HEK293 (cell line): ENCODE measurements at regions not wholly inside any gene's neighbourhood (a gene's known extent, or its start where the extent isn't known, plus 50 kb on each side); places are given as distances from the start of the nearest gene placed in this dataset.

Source experiments
- CTCF ChIA-PET: fragments of 350-600 bp; formaldehyde crosslinking; extraction: SDS; loops from one replicate; lab custom pipeline; 2021; ENCODE audit warnings: antibody characterized with exemption; lab: Yijun Ruan, JAX
- POLR2A ChIA-PET: fragments of 300-600 bp; formaldehyde crosslinking; extraction: SDS; loops from one replicate; lab custom pipeline; 2020; ENCODE audit warnings: antibody characterized with exemption, inconsistent platforms; lab: Yijun Ruan, JAX
- H3K27ac ChIP-seq: fragments of 200-500 bp; sonication (Bioruptor generic); 2 replicates; pipeline ENCODE4 v1.5.1; 2014; ENCODE audit warnings: low read depth, low read length, control low read depth, inconsistent platforms; ENCODE audit errors: extremely low read depth
- H3K36me3 ChIP-seq, 2 experiments: fragments of 200-500 bp in 1 of 2; sonication (Bioruptor generic) in 1 of 2; 1 replicate in 1 of 2; 2 replicates in 1 of 2; pipeline ENCODE4 v1.5.1; 2014 to 2017; ENCODE audit warnings: inconsistent platforms in 2 of 2, low read length in 2 of 2; ENCODE audit not compliant: control insufficient read depth in 2 of 2, insufficient read depth in 1 of 2
- H3K4me1 ChIP-seq: fragments of 200-500 bp; sonication (Bioruptor generic); 2 replicates; pipeline ENCODE4 v1.5.1; 2014; ENCODE audit warnings: mild to moderate bottlenecking, low read length, inconsistent platforms; ENCODE audit not compliant: control insufficient read depth, insufficient read depth
- H3K4me3 ChIP-seq: 2 replicates; pipeline ENCODE4 v1.5.1; 2011; ENCODE audit warnings: low read depth, mild to moderate bottlenecking, control low read depth, low read length, moderate library complexity
- H3K9me3 ChIP-seq: fragments of 200-500 bp; sonication (Bioruptor generic); 2 replicates; pipeline ENCODE4 v1.5.1; 2014; ENCODE audit warnings: low read depth, low read length, inconsistent platforms; ENCODE audit not compliant: control insufficient read depth, insufficient read depth
- GLIS2 ChIP-seq: fragments of 450-650 bp; formaldehyde crosslinking; IDR thresholded peaks from 2 replicates; pipeline ENCODE4 v1.5.1; 2016; ENCODE audit warnings: missing biosample characterization, missing genetic modification characterization
- HOXC10 ChIP-seq: sonication (generic); formaldehyde crosslinking; IDR thresholded peaks from 2 replicates; pipeline ENCODE4 v1.8.1; 2023; ENCODE audit warnings: mild to moderate bottlenecking, missing genetic modification reagents
- HOXD13 ChIP-seq: sonication (generic); formaldehyde crosslinking; IDR thresholded peaks from 2 replicates; pipeline ENCODE4 v1.8.0; 2022; ENCODE audit warnings: missing genetic modification reagents, borderline replicate concordance
- SP2 ChIP-seq: fragments of 450-650 bp; formaldehyde crosslinking; IDR thresholded peaks from 2 replicates; pipeline ENCODE4 v1.5.1; 2016; ENCODE audit warnings: missing biosample characterization, missing genetic modification characterization
- TCF7L2 ChIP-seq: IDR thresholded peaks from 2 replicates; pipeline ENCODE4 v1.6.1; 2011; ENCODE audit warnings: low read depth, mild to moderate bottlenecking, inconsistent platforms, low read length, moderate library complexity, borderline replicate concordance
- ZFHX2 ChIP-seq: fragments of 450-650 bp; formaldehyde crosslinking; conservative IDR thresholded peaks from 2 replicates; pipeline ENCODE4 v1.5.1; 2016; ENCODE audit warnings: missing biosample characterization, missing genetic modification characterization
- ZNF23 ChIP-seq: fragments of 450-650 bp; formaldehyde crosslinking; IDR thresholded peaks from 2 replicates; pipeline ENCODE4 v1.5.1; 2016; ENCODE audit warnings: missing biosample characterization, missing genetic modification characterization, borderline replicate concordance
- ZNF248 ChIP-seq: fragments of 450-650 bp; formaldehyde crosslinking; IDR thresholded peaks from 2 replicates; pipeline ENCODE4 v1.5.1; 2017; ENCODE audit warnings: missing biosample characterization, missing genetic modification characterization
- ZNF274 ChIP-seq, 2 experiments: fragments of 200-500 bp in 1 of 2; fragments of 450-650 bp in 1 of 2; sonication (Bioruptor generic) in 1 of 2; formaldehyde crosslinking in 1 of 2; IDR thresholded peaks; 2 replicates each; pipeline versions ENCODE4 v1.5.1 to v1.6.1; 2014 to 2016; ENCODE audit warnings: borderline replicate concordance in 1 of 2, inconsistent platforms in 1 of 2, low read length in 1 of 2, missing biosample characterization in 1 of 2, missing genetic modification characterization in 1 of 2
- ZNF311 ChIP-seq: fragments of 450-650 bp; formaldehyde crosslinking; IDR thresholded peaks from 2 replicates; pipeline ENCODE4 v1.5.1; 2017; ENCODE audit warnings: missing biosample characterization, missing genetic modification characterization, borderline replicate concordance
- ZNF530 ChIP-seq: fragments of 450-650 bp; formaldehyde crosslinking; IDR thresholded peaks from 2 replicates; pipeline ENCODE4 v1.5.1; 2016; ENCODE audit warnings: low read depth, missing biosample characterization, missing genetic modification characterization
- ZNF544 ChIP-seq: fragments of 450-650 bp; formaldehyde crosslinking; IDR thresholded peaks from 2 replicates; pipeline ENCODE4 v1.5.0; 2017; ENCODE audit warnings: missing biosample characterization, missing genetic modification characterization
- ZNF555 ChIP-seq: fragments of 450-650 bp; formaldehyde crosslinking; conservative IDR thresholded peaks from 2 replicates; pipeline ENCODE4 v1.5.1; 2017; ENCODE audit warnings: missing biosample characterization, mild to moderate bottlenecking, missing genetic modification characterization, inconsistent platforms
- ZNF571 ChIP-seq: fragments of 450-650 bp; formaldehyde crosslinking; IDR thresholded peaks from 2 replicates; pipeline ENCODE4 v1.5.0; 2017; ENCODE audit warnings: missing biosample characterization, missing genetic modification characterization
- ZNF623 ChIP-seq: fragments of 450-650 bp; formaldehyde crosslinking; IDR thresholded peaks from 2 replicates; pipeline ENCODE4 v1.5.1; 2016; ENCODE audit warnings: missing biosample characterization, missing genetic modification characterization
- ZNF654 ChIP-seq: fragments of 450-650 bp; formaldehyde crosslinking; IDR thresholded peaks from 2 replicates; pipeline ENCODE4 v1.5.1; 2016; ENCODE audit warnings: low read depth, missing biosample characterization, missing genetic modification characterization
- ZNF76 ChIP-seq: fragments of 450-650 bp; formaldehyde crosslinking; IDR thresholded peaks from 2 replicates; pipeline ENCODE4; 2016; ENCODE audit warnings: low read depth, missing biosample characterization, missing genetic modification characterization, borderline replicate concordance
- ZNF776 ChIP-seq: fragments of 450-650 bp; formaldehyde crosslinking; IDR thresholded peaks from 2 replicates; pipeline ENCODE4 v1.5.0; 2017; ENCODE audit warnings: missing biosample characterization, missing genetic modification characterization, borderline replicate concordance
- ZXDB ChIP-seq: fragments of 450-650 bp; formaldehyde crosslinking; IDR thresholded peaks from 2 replicates; pipeline ENCODE4 v1.5.1; 2016; ENCODE audit warnings: missing biosample characterization, missing genetic modification characterization
- TF ChIP-seq, protein P1 (sequence below): fragments of 450-650 bp; formaldehyde crosslinking; IDR thresholded peaks from 2 replicates; pipeline ENCODE4 v1.5.1; 2016; ENCODE audit warnings: missing biosample characterization, missing genetic modification characterization
- TF ChIP-seq, protein P2 (sequence below): fragments of 450-650 bp; formaldehyde crosslinking; IDR thresholded peaks from 2 replicates; pipeline ENCODE4 v1.5.1; 2017; ENCODE audit warnings: missing biosample characterization, mild to moderate bottlenecking, missing genetic modification characterization, moderate library complexity
- TF ChIP-seq, protein P3 (sequence below): fragments of 450-650 bp; formaldehyde crosslinking; IDR thresholded peaks from 2 replicates; pipeline ENCODE4 v1.5.1; 2016; ENCODE audit warnings: missing biosample characterization, missing genetic modification characterization
- TF ChIP-seq, protein P4 (sequence below): fragments of 450-650 bp; formaldehyde crosslinking; IDR thresholded peaks from 2 replicates; pipeline ENCODE4 v1.5.1; 2017; ENCODE audit warnings: missing biosample characterization, missing genetic modification characterization

DNA sequence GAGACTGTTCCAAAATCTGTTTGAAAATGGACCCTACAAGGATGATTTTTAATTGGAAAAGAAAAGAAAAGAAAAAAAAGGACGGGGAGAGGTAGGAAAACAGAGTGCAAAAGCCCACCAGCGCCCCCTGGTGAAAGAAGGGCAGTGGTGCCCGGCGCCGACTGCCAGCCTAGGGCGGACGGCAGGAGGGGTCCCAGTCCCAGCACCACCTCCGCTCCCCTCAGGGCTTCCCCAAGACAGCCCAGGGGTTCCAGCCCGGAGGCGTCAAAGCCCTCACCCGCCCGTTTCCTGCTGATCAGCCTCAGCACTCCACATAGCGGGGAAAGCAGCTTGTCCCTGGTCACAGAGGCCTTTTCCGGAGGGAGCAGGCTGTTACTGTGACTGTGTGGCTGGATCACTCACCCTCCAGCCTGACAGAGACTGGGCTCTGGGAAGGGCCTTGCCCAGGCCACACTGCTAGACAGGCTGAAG is 213.9 kb downstream of the TFCP2L1 start (continued):
- TF ChIP-seq ZXDB (tag by site-specific recombination): no peak
- TF ChIP-seq ZNF555 (tag by site-specific recombination): no peak
- no peak for TF ChIP-seq SP2 (tag by site-specific recombination)
- TF ChIP-seq ZNF544 (tag by site-specific recombination): no peak
- no peak for TF ChIP-seq HOXC10 (CRISPR knock-in tag)
- TF ChIP-seq, protein P1, sequence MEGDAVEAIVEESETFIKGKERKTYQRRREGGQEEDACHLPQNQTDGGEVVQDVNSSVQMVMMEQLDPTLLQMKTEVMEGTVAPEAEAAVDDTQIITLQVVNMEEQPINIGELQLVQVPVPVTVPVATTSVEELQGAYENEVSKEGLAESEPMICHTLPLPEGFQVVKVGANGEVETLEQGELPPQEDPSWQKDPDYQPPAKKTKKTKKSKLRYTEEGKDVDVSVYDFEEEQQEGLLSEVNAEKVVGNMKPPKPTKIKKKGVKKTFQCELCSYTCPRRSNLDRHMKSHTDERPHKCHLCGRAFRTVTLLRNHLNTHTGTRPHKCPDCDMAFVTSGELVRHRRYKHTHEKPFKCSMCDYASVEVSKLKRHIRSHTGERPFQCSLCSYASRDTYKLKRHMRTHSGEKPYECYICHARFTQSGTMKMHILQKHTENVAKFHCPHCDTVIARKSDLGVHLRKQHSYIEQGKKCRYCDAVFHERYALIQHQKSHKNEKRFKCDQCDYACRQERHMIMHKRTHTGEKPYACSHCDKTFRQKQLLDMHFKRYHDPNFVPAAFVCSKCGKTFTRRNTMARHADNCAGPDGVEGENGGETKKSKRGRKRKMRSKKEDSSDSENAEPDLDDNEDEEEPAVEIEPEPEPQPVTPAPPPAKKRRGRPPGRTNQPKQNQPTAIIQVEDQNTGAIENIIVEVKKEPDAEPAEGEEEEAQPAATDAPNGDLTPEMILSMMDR (tag by site-specific recombination): peak; percentile 81
- TF ChIP-seq ZNF654 (tag by site-specific recombination): peak; percentile 72

DNA sequence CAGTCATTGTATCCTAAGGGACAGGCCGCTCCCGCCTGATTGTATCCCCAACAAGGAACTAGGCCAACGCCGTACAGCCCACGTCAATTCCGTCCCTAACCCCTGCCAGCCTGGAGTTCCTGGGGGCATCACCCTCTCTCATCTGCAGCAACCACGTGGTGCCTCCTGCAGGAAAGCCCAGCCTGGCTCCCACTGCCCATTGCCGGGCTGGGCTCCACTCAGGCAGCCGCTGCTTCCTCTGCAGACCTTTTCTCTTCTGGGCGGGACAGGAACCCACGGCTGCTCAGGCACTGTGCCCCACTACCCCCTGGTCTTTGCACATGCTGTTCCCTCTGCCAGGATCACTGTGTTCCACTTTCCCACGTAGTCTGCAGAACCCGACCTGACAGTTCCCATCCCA is 212.2 kb downstream of the TFCP2L1 start:
- ChIA-PET CTCF (interaction anchor here (1.8 to 3.3 kb wide), 4 partner anchors 7 to 378 kb away, joined by 4 to 67 read pairs (median 24); no protein-coding TSS in a partner anchor), POLR2A (no interaction called here)
- H3K27ac ChIP-seq: no peak overlapping the region
- peaks cover 8% of the 10 kb centered on the region; the same call in 1 of the 2 replicates for H3K4me1 ChIP-seq
- TF ChIP-seq, protein P2, sequence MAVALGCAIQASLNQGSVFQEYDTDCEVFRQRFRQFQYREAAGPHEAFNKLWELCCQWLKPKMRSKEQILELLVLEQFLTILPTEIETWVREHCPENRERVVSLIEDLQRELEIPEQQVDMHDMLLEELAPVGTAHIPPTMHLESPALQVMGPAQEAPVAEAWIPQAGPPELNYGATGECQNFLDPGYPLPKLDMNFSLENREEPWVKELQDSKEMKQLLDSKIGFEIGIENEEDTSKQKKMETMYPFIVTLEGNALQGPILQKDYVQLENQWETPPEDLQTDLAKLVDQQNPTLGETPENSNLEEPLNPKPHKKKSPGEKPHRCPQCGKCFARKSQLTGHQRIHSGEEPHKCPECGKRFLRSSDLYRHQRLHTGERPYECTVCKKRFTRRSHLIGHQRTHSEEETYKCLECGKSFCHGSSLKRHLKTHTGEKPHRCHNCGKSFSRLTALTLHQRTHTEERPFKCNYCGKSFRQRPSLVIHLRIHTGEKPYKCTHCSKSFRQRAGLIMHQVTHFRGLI (tag by site-specific recombination): peak; percentile 85
- TF ChIP-seq TCF7L2: no peak
- TF ChIP-seq ZNF623 (tag by site-specific recombination): peak; percentile 42; the same call in 1 of the 2 replicates
- TF ChIP-seq, all 188 proteins: peak for 2
- Histone ChIP-seq H3K4me3 (no peak overlapping the region), H3K9me3 (no peaks in the 10 kb centered on the region), H3K36me3 (no peaks in the 10 kb centered on the region)

DNA sequence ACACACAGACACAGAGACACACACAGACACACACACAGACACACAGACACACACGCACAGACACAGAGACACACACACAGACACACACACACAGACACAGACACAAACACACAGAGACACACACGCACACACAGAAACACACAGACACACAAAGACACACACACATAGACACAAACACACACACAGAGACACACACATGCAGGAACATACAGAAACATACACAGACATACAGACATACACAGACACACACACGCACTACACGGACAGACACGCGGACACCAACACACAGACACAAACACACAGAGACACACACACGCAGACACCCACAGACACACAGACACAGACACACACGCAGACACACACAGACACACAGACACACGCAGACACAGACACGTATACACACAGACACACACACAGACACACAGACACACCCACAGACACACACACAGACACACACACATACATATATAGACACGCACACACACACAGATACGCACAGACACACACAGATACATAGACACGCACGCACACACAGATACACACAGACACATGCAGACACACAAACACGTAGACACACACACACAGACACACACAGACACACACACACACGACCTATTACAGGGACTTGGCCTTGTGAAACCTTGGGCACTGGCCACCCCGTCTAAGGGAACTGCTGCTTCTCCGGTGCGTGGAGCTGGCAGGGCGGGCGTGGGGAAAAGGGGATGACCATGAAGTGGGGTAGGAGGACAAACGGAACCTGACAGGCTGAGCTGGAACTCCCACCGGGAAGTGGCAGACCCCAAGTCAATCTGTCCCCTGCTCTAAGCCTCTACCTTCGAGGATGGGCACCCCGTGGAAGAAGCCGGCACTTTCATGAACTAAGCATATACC is 211.4 kb downstream of the TFCP2L1 start:
- Histone ChIP-seq H3K4me1 (peaks cover 8% of the 10 kb centered on the region; the same call in 1 of the 2 replicates), H3K9me3 (no peaks in the 10 kb centered on the region), H3K27ac (no peak overlapping the region), H3K36me3 (no peaks in the 10 kb centered on the region), H3K4me3 (no peak overlapping the region)
- ChIA-PET POLR2A (interaction anchor here (1.4 to 2.0 kb wide), 2 partner anchors 15 to 303 kb away, joined by 3 to 4 read pairs; no protein-coding TSS in a partner anchor), CTCF (interaction anchor here (0.9 to 9.1 kb wide), 5 partner anchors 9 to 398 kb away, joined by 3 to 172 read pairs (median 4); no protein-coding TSS in a partner anchor)
- no peak for TF ChIP-seq ZNF530
- TF ChIP-seq HOXD13: 0 out of 2 replicates have a peak, but pooled peaks have one; percentile 18
- 0 out of 2 replicates have a peak, but pooled peaks have one; percentile 10 for TF ChIP-seq ZNF571 (tag by site-specific recombination)
- TF ChIP-seq ZNF274 (IDR thresholded peaks at IDR 0.05; ENCODE audit: low read length): no peak
- TF ChIP-seq ZNF274 (tag by site-specific recombination; IDR thresholded peaks at IDR 0.05; ENCODE audit: borderline replicate concordance): no peak
- TF ChIP-seq ZNF654 (tag by site-specific recombination): no peak
- TF ChIP-seq, protein P3, sequence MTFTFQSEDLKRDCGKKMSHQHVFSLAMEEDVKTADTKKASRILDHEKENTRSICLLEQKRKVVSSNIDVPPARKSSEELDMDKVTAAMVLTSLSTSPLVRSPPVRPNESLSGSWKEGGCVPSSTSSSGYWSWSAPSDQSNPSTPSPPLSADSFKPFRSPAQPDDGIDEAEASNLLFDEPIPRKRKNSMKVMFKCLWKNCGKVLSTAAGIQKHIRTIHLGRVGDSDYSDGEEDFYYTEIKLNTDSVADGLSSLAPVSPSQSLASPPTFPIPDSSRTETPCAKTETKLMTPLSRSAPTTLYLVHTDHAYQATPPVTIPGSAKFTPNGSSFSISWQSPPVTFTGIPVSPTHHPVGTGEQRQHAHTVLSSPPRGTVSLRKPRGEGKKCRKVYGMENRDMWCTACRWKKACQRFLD (tag by site-specific recombination): no peak
- no peak for TF ChIP-seq ZNF248 (tag by site-specific recombination)
- no peak; the same call in 1 of the 2 replicates for TF ChIP-seq ZNF544 (tag by site-specific recombination)
- TF ChIP-seq ZNF311 (tag by site-specific recombination): 0 out of 2 replicates have a peak, but pooled peaks have one; percentile 19
- TF ChIP-seq ZNF776 (tag by site-specific recombination): no peak
- TF ChIP-seq ZFHX2 (tag by site-specific recombination): 0 out of 2 replicates have a peak, but pooled peaks have one; percentile 11
- no peak for TF ChIP-seq ZNF23 (tag by site-specific recombination)
- TF ChIP-seq, protein P4, sequence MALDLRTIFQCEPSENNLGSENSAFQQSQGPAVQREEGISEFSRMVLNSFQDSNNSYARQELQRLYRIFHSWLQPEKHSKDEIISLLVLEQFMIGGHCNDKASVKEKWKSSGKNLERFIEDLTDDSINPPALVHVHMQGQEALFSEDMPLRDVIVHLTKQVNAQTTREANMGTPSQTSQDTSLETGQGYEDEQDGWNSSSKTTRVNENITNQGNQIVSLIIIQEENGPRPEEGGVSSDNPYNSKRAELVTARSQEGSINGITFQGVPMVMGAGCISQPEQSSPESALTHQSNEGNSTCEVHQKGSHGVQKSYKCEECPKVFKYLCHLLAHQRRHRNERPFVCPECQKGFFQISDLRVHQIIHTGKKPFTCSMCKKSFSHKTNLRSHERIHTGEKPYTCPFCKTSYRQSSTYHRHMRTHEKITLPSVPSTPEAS: peak; percentile 94
- TF ChIP-seq GLIS2: no peak
- no peak for TF ChIP-seq ZNF76 (tag by site-specific recombination)
